Suprapubic skin (tissue), 4 donors: ENCODE measurements at regions not wholly inside any gene's neighbourhood (a gene's known extent, or its start where the extent isn't known, plus 50 kb on each side); places are given as distances from the start of the nearest gene placed in this dataset.

Source experiments
- DNase-seq, 2 donors: peaks; one replicate each; pipeline ENCODE4 v3.0.0-alpha.2; 2019; ENCODE audit warnings: low spot score in 2 of 2
- H3K27ac ChIP-seq: fragments of 200-600 bp; sonication (generic); one replicate; pipeline ENCODE4 v1.5.1; 2019
- H3K27me3 ChIP-seq: fragments of 200-600 bp; sonication (generic); one replicate; pipeline ENCODE4 v1.5.1; 2019
- H3K36me3 ChIP-seq: fragments of 200-600 bp; sonication (generic); one replicate; pipeline ENCODE4 v1.5.1; 2019
- H3K4me1 ChIP-seq: fragments of 200-600 bp; sonication (generic); one replicate; pipeline ENCODE4 v1.5.1; 2019
- H3K4me3 ChIP-seq: fragments of 200-600 bp; sonication (generic); one replicate; pipeline ENCODE4 v1.5.1; 2019; ENCODE audit warnings: mild to moderate bottlenecking
- H3K9me3 ChIP-seq: fragments of 200-600 bp; sonication (generic); one replicate; pipeline ENCODE4 v1.5.1; 2019
- CTCF ChIP-seq, 2 donors: fragments of 200-600 bp in 1 of 2; fragments of 450-650 bp in 1 of 2; sonication (generic) in 1 of 2; IDR thresholded peaks; one replicate each; pipeline ENCODE4 v1.5.1; 2016 to 2019; ENCODE audit warnings: antibody characterized with exemption in 2 of 2, mild to moderate bottlenecking in 1 of 2, moderate library complexity in 1 of 2
- EP300 ChIP-seq: sonication (generic); formaldehyde crosslinking; IDR thresholded peaks from one replicate; pipeline ENCODE4 v1.6.1; 2017; ENCODE audit warnings: antibody characterized with exemption
- POLR2A ChIP-seq, 2 donors: fragments of 450-650 bp; IDR thresholded peaks; one replicate each; pipeline ENCODE4 v1.6.1; 2017; ENCODE audit warnings: antibody characterized with exemption in 2 of 2, mild to moderate bottlenecking in 2 of 2, moderate library complexity in 2 of 2
- POLR2AphosphoS5 ChIP-seq, 3 donors: sonication (generic); formaldehyde crosslinking; IDR thresholded peaks; one replicate each; pipeline ENCODE4 v1.6.1; 2017; ENCODE audit warnings: antibody characterized with exemption in 3 of 3
- WGBS: methylation state at CpG from one replicate; pipeline ENCODE4 v1.1.5; 2018; 5-methylcytosine and 5-hydroxymethylcytosine counted together

- DNase-seq, result no peak
- Histone ChIP-seq H3K4me1 (no peaks in the 10 kb centered on the region), H3K9me3 (no peaks in the 10 kb centered on the region), H3K27ac (no peak overlapping the region), H3K27me3 (no peaks in the 10 kb centered on the region), H3K36me3 (no peaks in the 10 kb centered on the region), H3K4me3 (no peak overlapping the region)
- TF ChIP-seq POLR2A (IDR thresholded peaks at IDR 0.05) (no peak), CTCF (IDR thresholded peaks at IDR 0.05) (no peak)
- WGBS, result 66% methylated on average over 2 of the region's 2 CpGs
Measured at GRCh38 chr14:35965400-35965799, 139.3 kb downstream of the BRMS1L start.

- Histone ChIP-seq H3K27ac (no peak overlapping the region), H3K4me1 (no peaks in the 10 kb centered on the region), H3K9me3 (no peaks in the 10 kb centered on the region), H3K4me3 (no peak overlapping the region), H3K27me3 (no peaks in the 10 kb centered on the region), H3K36me3 (no peaks in the 10 kb centered on the region)
- DNase-seq, result no peak
- TF ChIP-seq POLR2AphosphoS5 (IDR thresholded peaks at IDR 0.05) (no peak), CTCF (IDR thresholded peaks at IDR 0.05) (no peak), POLR2A (IDR thresholded peaks at IDR 0.05) (no peak), EP300 (no peak)
- 77% methylated on average over 7 of the region's 7 CpGs for WGBS
Measured at GRCh38 chr14:35964697-35965286, 138.7 kb downstream of the BRMS1L start.

- H3K4me1 ChIP-seq, result no peaks in the 10 kb centered on the region
- H3K4me3 ChIP-seq, result no peak overlapping the region
- H3K36me3 ChIP-seq, result no peaks in the 10 kb centered on the region
- no peak for TF ChIP-seq POLR2A (IDR thresholded peaks at IDR 0.05)
- no peak for TF ChIP-seq POLR2AphosphoS5 (IDR thresholded peaks at IDR 0.05)
- no peak for TF ChIP-seq CTCF (IDR thresholded peaks at IDR 0.05)
- no peak for TF ChIP-seq EP300
- H3K9me3 ChIP-seq, result no peaks in the 10 kb centered on the region
- DNase-seq, result no peak
- no peak overlapping the region for H3K27ac ChIP-seq
- no peaks in the 10 kb centered on the region for H3K27me3 ChIP-seq
Measured at GRCh38 chr14:35963209-35963608, 137.1 kb downstream of the BRMS1L start.

DNA sequence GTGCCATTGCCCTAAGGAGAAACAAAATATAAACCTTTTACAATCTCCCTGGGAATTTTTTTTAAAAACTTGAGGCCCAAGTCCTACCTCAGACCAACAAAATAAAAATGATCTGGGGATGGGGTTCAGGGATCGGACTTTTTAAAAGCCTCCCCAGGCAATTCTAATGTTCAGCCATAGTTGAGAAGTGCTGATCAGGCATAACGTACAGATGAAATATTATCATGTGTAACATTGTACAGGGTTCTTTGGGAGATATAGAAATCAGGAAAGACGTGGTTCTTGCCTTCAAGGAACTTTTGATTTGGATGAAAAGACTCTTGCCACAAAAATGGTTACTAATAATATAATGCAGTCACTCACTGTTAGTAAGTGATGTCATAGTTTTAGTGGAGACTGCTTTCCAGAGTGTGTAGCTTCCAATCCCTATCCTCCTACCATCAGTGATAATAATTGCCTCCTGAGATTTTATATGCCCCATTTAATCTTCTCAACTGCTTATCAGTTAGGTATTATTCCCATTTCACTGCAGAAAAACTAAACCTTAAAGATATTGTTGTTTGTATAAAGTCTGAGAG lies 135.6 kb downstream of the BRMS1L start:
- H3K4me1 ChIP-seq, result no peaks in the 10 kb centered on the region
- no peak for TF ChIP-seq EP300
- no peak for TF ChIP-seq POLR2A (IDR thresholded peaks at IDR 0.05)
- no peak for TF ChIP-seq CTCF (IDR thresholded peaks at IDR 0.05)
- no peak for TF ChIP-seq POLR2AphosphoS5 (IDR thresholded peaks at IDR 0.05)
- no peak overlapping the region for H3K4me3 ChIP-seq
- no peak for DNase-seq
- no peaks in the 10 kb centered on the region for H3K36me3 ChIP-seq
- H3K27me3 ChIP-seq, result no peaks in the 10 kb centered on the region
- WGBS, result 57% methylated on average over 3 of the region's 3 CpGs
- no peak overlapping the region for H3K27ac ChIP-seq
- H3K9me3 ChIP-seq, result no peaks in the 10 kb centered on the region

DNA sequence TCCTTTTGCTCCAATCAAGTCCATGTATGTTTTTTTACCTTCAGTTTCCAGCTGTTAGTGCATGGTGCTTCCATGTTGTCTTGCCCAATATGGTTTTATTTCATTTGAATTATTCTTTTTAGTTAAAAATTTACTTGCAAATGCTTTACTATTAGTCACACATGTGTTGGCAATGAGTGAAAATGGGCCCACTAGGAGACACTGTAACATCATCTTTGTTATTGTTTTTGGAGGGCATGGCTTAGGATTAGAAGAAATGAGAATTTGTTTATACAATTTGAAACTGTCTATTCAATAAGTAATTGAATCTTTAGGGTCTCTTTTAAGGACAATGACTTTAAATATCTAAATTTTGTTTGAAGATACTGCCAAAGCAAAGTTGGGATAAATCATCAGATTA lies 133.7 kb downstream of the BRMS1L start:
- no peaks in the 10 kb centered on the region for H3K36me3 ChIP-seq
- no peaks in the 10 kb centered on the region for H3K4me1 ChIP-seq
- TF ChIP-seq CTCF (IDR thresholded peaks at IDR 0.05) (no peak), POLR2A (IDR thresholded peaks at IDR 0.05) (no peak), EP300 (no peak), POLR2AphosphoS5 (IDR thresholded peaks at IDR 0.05) (no peak)
- no peaks in the 10 kb centered on the region for H3K9me3 ChIP-seq
- no peak for DNase-seq
- no peak overlapping the region for H3K27ac ChIP-seq
- no peaks in the 10 kb centered on the region for H3K27me3 ChIP-seq
- no peak overlapping the region for H3K4me3 ChIP-seq
